AG09309 (cell line): ENCODE measurements at regions not wholly inside any gene's neighbourhood (a gene's known extent, or its start where the extent isn't known, plus 50 kb on each side); places are given as distances from the start of the nearest gene placed in this dataset.

Experiments
- DNase-seq: peaks from one replicate; pipeline ENCODE4 v3.0.0-alpha.2; 2010; ENCODE audit warnings: low read depth
- H3K4me3 ChIP-seq: 2 replicates; pipeline ENCODE4 v1.5.1; 2011; ENCODE audit warnings: mild to moderate bottlenecking, low read depth, low read length, moderate library complexity; ENCODE audit not compliant: control insufficient read depth
- TF ChIP-seq, protein P1 (sequence below): IDR thresholded peaks from 2 replicates; pipeline ENCODE4 v1.5.1; 2011; ENCODE audit warnings: mild to moderate bottlenecking, low read depth, low read length, inconsistent platforms; ENCODE audit not compliant: insufficient read depth, control insufficient read depth; ENCODE audit errors: missing control alignments

DNA sequence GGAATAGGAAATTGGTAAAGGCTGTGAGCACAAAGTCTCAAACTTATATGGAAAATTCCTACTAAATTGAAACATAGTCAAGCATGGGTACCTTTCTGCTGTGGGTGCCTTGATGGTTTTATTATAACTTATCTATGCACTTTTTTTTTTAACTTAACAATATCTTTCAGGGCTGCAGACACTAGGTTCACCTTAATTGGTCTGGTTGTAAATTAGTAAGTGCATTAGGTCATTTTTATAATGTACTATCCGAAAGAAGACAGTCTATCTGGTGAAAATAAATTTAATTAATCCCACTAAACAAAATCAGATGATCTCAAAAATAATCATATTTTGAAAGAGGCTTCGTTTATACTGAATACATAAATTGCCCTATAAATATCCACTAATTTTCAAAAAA, 446.8 kb upstream of the DCN start:
- TF ChIP-seq, protein P1, sequence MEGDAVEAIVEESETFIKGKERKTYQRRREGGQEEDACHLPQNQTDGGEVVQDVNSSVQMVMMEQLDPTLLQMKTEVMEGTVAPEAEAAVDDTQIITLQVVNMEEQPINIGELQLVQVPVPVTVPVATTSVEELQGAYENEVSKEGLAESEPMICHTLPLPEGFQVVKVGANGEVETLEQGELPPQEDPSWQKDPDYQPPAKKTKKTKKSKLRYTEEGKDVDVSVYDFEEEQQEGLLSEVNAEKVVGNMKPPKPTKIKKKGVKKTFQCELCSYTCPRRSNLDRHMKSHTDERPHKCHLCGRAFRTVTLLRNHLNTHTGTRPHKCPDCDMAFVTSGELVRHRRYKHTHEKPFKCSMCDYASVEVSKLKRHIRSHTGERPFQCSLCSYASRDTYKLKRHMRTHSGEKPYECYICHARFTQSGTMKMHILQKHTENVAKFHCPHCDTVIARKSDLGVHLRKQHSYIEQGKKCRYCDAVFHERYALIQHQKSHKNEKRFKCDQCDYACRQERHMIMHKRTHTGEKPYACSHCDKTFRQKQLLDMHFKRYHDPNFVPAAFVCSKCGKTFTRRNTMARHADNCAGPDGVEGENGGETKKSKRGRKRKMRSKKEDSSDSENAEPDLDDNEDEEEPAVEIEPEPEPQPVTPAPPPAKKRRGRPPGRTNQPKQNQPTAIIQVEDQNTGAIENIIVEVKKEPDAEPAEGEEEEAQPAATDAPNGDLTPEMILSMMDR, result no peak
- H3K4me3 ChIP-seq, result no peak overlapping the region
- DNase-seq, result no peak

DNA sequence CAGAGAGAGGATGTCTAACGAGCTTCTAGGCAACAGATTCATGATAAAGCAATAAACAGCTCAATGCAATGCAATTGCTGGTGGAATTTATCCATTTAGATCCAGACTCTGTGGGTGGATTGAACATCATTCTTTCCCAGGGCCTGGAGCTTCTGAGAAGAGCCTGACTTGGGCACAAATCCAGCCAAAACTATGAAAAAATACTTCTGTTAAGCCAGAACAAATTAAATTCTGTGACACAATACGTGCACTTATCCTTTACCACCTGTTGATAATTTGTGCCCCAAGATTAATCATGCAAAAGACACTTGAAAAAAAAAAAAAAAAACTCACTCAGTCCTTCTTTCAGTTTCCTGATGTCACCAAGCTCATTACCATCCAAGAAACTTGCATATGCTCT, 446.0 kb upstream of the DCN start:
- H3K4me3 ChIP-seq, result no peak overlapping the region
- TF ChIP-seq, protein P1, result no peak
- DNase-seq, result no peak

DNA sequence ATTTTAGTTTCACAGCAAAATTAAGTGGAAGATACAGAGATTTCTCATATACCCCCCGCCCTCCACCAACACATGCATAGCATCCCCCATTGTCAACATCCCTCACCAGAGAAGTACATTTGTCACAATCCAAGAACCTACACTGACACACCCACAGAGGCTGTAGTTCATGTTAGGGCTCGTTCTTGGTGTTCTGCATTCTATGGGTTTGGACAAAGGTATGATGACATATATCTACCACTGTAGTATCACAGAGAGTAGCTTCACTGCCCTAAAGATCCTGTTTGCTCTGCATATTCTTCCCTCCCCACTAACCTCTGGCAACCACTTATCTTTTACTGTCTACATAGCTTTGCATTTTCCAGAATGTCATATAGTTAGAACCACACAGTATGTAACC, 444.6 kb upstream of the DCN start:
- DNase-seq, result no peak
- TF ChIP-seq, protein P1, result no peak
- no peak overlapping the region for H3K4me3 ChIP-seq

DNA sequence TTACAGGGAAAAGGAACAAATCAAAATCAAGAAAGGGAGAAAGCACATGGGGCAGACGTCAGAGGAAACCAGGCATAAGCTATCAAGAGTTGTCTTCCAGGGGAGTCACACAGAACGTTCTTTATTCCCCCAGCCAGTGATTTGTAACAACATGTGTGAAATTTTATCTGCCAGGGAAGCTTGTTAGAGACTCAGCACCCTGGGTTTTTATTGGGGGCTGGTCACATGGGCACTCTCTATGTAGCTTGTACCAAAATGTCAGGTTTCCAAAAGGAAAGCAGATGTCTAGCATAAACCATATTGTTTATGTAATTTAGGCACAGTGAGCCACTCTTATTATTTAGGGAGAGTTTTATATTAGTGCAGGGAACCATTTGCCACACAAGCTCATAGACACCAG, 440.4 kb upstream of the DCN start:
- H3K4me3 ChIP-seq, result no peak overlapping the region
- TF ChIP-seq, protein P1, result no peak
- DNase-seq, result no peak

DNA sequence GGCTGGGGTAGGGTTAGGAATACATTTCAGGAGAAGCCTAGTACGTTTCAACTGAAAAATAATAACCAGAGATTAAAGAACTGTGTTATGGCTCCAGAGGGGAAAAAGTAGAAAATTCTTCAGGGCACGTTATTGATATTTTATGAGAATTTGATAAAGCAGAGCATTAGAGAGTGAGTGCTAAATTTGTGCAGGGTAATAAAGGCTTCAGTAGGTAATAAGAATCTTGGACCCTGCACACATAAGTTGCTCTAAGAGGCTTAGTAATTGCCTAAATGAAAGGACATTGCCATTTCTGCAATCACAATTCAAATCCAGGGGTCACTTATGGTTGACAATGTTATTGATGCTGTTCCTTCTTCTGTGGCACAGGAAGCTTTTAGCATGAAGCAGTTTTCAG, 439.4 kb upstream of the DCN start:
- DNase-seq, result no peak
- TF ChIP-seq, protein P1, result no peak
- H3K4me3 ChIP-seq, result no peak overlapping the region

DNA sequence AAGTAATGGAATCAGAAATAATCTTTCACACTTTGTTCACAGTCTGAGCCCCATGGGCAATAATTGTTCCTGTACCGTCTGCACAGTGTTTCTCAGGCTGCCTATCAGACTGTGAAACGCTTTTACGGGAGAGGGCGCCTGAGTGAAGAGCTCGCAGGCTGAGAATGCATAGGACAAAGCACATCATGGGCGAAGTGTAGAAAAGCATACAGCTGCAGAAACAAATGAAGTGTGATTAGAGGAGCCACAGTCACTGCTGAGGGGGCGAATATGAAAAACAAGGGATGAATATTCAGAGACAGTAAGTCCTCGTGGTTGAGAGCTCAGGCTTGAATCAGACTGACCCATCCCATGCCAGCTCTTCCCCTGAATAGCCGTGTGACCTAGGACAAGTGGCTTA, 438.4 kb upstream of the DCN start:
- H3K4me3 ChIP-seq, result no peak overlapping the region
- TF ChIP-seq, protein P1, result no peak
- DNase-seq, result no peak

DNA sequence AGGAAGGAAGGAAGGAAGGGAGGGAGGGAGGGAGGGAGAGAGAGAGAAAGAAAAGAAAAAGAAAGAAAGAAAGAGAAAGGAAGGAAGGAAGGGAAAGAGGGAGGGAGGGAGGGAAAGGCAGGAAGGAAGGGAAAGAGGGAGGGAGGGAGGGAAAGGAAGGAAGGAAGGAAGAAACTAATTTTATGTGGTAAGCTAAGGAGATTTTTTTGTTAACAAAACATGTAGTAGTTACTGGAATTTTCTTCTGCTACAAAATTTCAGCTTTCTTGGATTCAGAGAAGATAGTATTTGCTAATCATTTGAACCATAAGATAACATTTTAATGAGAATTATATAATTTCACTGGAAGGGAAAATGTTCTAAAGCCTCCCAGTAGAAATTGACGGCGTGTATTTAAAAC, 437.8 kb upstream of the DCN start:
- TF ChIP-seq, protein P1, result no peak
- no peak overlapping the region for H3K4me3 ChIP-seq
- DNase-seq, result no peak
